HCT116 (cell line): ENCODE measurements at regions not wholly inside any gene's neighbourhood (a gene's known extent, or its start where the extent isn't known, plus 50 kb on each side); places are given as distances from the start of the nearest gene placed in this dataset.

Experiments used
- ATAC-seq: fragments of 200-7000 bp; cut with Tn5 transposase; 2 replicates; pipeline ENCODE4 v1.9.1; 2020; ENCODE audit warnings: mild to moderate bottlenecking, moderate library complexity
- BruUV-seq: library from RNA; stranded (reverse); fragments of 400-500 nt; replicated peaks from 2 replicates; lab custom pipeline; 2021; lab: Mats Ljungman, UMichigan
- CTCF ChIA-PET: fragments of 300-600 bp; sonication (Branson Sonifier 250); formaldehyde crosslinking; loops from one replicate; lab custom pipeline; 2021; ENCODE audit warnings: antibody characterized with exemption; lab: Charles Lee
- POLR2A ChIA-PET: fragments of 300-600, 350-600 bp; sonication (Branson Sonifier 250); formaldehyde crosslinking; loops from one replicate; lab custom pipeline; 2021; ENCODE audit warnings: antibody characterized with exemption; lab: Charles Lee
- RAD21 ChIA-PET, 2 experiments: fragments of 300-600 bp; sonication (Branson Sonifier 250); formaldehyde crosslinking; loops; one replicate each; lab custom pipeline; 2023; ENCODE audit warnings: low total read pairs in 2 of 2; ENCODE audit not compliant: uncharacterized antibody in 2 of 2, unreplicated experiment in 2 of 2, low non-redundant PET in 1 of 2; lab: Charles Lee
- DNase-seq: peaks from one replicate; pipeline ENCODE4 v3.0.0-alpha.2; 2010; ENCODE audit warnings: low read depth, low spot score
- H2AFZ ChIP-seq: fragments of 200-600 bp; shearing (Covaris generic), sonication (generic); 2 replicates; pipeline ENCODE4 v1.6.1; 2017; ENCODE audit warnings: low read depth, mixed run types, mixed read lengths, antibody characterized with exemption, low read length; ENCODE audit not compliant: poor library complexity, severe bottlenecking
- H3K27ac ChIP-seq: 2 replicates; pipeline ENCODE4 v1.5.1; 2012; ENCODE audit warnings: low read depth, low read length
- H3K27me3 ChIP-seq: fragments of 200-600 bp; sonication (generic); 2 replicates; pipeline ENCODE4 v1.6.1; 2016; ENCODE audit warnings: mixed run types, low read length, mixed read lengths; ENCODE audit not compliant: insufficient read depth
- H3K36me3 ChIP-seq, 2 experiments: fragments of 200-500 bp in 1 of 2; fragments of 200-600 bp in 1 of 2; sonication (Bioruptor generic) in 1 of 2; sonication (generic) in 1 of 2; 2 replicates each; pipeline versions ENCODE4 v1.5.1 to v1.6.1; 2014 to 2016; ENCODE audit warnings: low read length in 2 of 2, inconsistent platforms in 1 of 2, mixed read lengths in 1 of 2, mixed run types in 1 of 2; ENCODE audit not compliant: insufficient read depth in 2 of 2, control insufficient read depth in 1 of 2
- H3K4me1 ChIP-seq, 2 experiments: fragments of 200-600 bp in 1 of 2; sonication (generic) in 1 of 2; 2 replicates each; pipeline versions ENCODE4 v1.5.1 to v1.6.1; 2012 to 2017; ENCODE audit warnings: low read length in 2 of 2, inconsistent platforms in 1 of 2, mild to moderate bottlenecking in 1 of 2, mixed read lengths in 1 of 2, mixed run types in 1 of 2, moderate library complexity in 1 of 2; ENCODE audit not compliant: insufficient read depth in 2 of 2, control insufficient read depth in 1 of 2
- H3K4me2 ChIP-seq: fragments of 200-600 bp; sonication (generic); 2 replicates; pipeline ENCODE4 v1.6.1; 2017; ENCODE audit warnings: mixed run types, low read length, mixed read lengths
- H3K4me3 ChIP-seq, 2 experiments: fragments of 200-600 bp in 1 of 2; sonication (generic) in 1 of 2; replicated peaks in 1 of 2; 2 replicates each; pipeline ENCODE4 v1.5.1; 2011 to 2016; ENCODE audit warnings: low read length in 2 of 2, control low read depth in 1 of 2, low read depth in 1 of 2, mild to moderate bottlenecking in 1 of 2, mixed read lengths in 1 of 2, mixed run types in 1 of 2
- H3K79me2 ChIP-seq: fragments of 200-600 bp; sonication (generic); 2 replicates; pipeline ENCODE4 v1.6.1; 2017; ENCODE audit warnings: mild to moderate bottlenecking, mixed run types, low read length, moderate library complexity, mixed read lengths; ENCODE audit not compliant: insufficient read depth
- H3K9ac ChIP-seq: fragments of 200-600 bp; sonication (generic); 2 replicates; pipeline ENCODE4 v1.6.1; 2016; ENCODE audit warnings: low read length, mixed read lengths
- H3K9me2 ChIP-seq: fragments of 200-600 bp; sonication (generic), shearing (Covaris generic); 2 replicates; pipeline ENCODE4 v1.6.1; 2017; ENCODE audit warnings: mixed run types, mild to moderate bottlenecking, moderate library complexity; ENCODE audit not compliant: insufficient read depth
- H3K9me3 ChIP-seq, 2 experiments: fragments of 200-500 bp in 1 of 2; fragments of 200-600 bp in 1 of 2; sonication (Bioruptor generic) in 1 of 2; sonication (generic) in 1 of 2; 2 replicates each; pipeline ENCODE4 v1.6.1; 2014 to 2017; ENCODE audit warnings: low read length in 2 of 2, mixed read lengths in 2 of 2, inconsistent platforms in 1 of 2, low read depth in 1 of 2, mild to moderate bottlenecking in 1 of 2, mixed run types in 1 of 2, moderate library complexity in 1 of 2; ENCODE audit not compliant: control insufficient read depth in 1 of 2, insufficient read depth in 1 of 2
- H4K20me1 ChIP-seq: fragments of 200-600 bp; sonication (generic), shearing (Covaris generic); 2 replicates; pipeline ENCODE4 v1.6.1; 2017; ENCODE audit warnings: mixed run types, mild to moderate bottlenecking, moderate library complexity; ENCODE audit not compliant: insufficient read depth
- CBX3 ChIP-seq: IDR thresholded peaks from 2 replicates; pipeline ENCODE4 v1.6.1; 2012; ENCODE audit warnings: low read depth
- CEBPB ChIP-seq: IDR thresholded peaks from 2 replicates; pipeline ENCODE4 v1.6.1; 2012; ENCODE audit warnings: low read depth
- EGR1 ChIP-seq: IDR thresholded peaks from 2 replicates; pipeline ENCODE4 v1.6.1; 2012; ENCODE audit warnings: low read depth
- ELF1 ChIP-seq: IDR thresholded peaks from 2 replicates; pipeline ENCODE4 v1.6.1; 2012; ENCODE audit warnings: low read depth, borderline replicate concordance
- FOSL1 ChIP-seq: IDR thresholded peaks from 2 replicates; pipeline ENCODE4 v1.6.1; 2012; ENCODE audit warnings: low read depth
- JUND ChIP-seq: IDR thresholded peaks from 2 replicates; pipeline ENCODE4 v1.6.1; 2012
- POLR2A ChIP-seq: IDR thresholded peaks from 2 replicates; pipeline ENCODE4 v1.7.0; 2011; ENCODE audit warnings: borderline replicate concordance; ENCODE audit not compliant: insufficient read depth, insufficient read length; ENCODE audit errors: extremely low read depth
- POLR2AphosphoS5 ChIP-seq: IDR thresholded peaks from 2 replicates; pipeline ENCODE4 v1.6.1; 2011; ENCODE audit warnings: mild to moderate bottlenecking, low read depth, low read length, moderate library complexity
- RAD21 ChIP-seq: IDR thresholded peaks from 2 replicates; pipeline ENCODE4 v1.6.1; 2012; ENCODE audit warnings: low read depth, mild to moderate bottlenecking
- SIN3A ChIP-seq: IDR thresholded peaks from 2 replicates; pipeline ENCODE4 v1.6.1; 2012; ENCODE audit warnings: low read depth
- SP1 ChIP-seq: IDR thresholded peaks from 2 replicates; pipeline ENCODE4 v1.6.1; 2012; ENCODE audit warnings: low read depth
- SRF ChIP-seq: IDR thresholded peaks from 2 replicates; pipeline ENCODE4 v1.6.1; 2012; ENCODE audit warnings: low read depth
- TCF7L2 ChIP-seq: IDR thresholded peaks from 2 replicates; pipeline ENCODE4 v1.7.0; 2011; ENCODE audit warnings: borderline replicate concordance, inconsistent platforms; ENCODE audit not compliant: insufficient read depth, insufficient read length; ENCODE audit errors: extremely low read depth
- YY1 ChIP-seq: IDR thresholded peaks from 2 replicates; pipeline ENCODE4 v1.6.1; 2011; ENCODE audit warnings: low read length, low read depth, moderate library complexity, mild to moderate bottlenecking; ENCODE audit not compliant: insufficient replicate concordance; ENCODE audit errors: extremely low read depth
- ZNF274 ChIP-seq: fragments of 200-500 bp; sonication (Bioruptor generic); IDR thresholded peaks from 2 replicates; pipeline ENCODE4 v1.6.1; 2014; ENCODE audit warnings: mild to moderate bottlenecking, low read depth, low read length, inconsistent platforms
- intact Hi-C: fragments of 100-400 bp; cut with micrococcal nuclease; formaldehyde crosslinking; loops from 2 replicates; pipeline ENCODE4 v1.10.0; 2022
- TF ChIP-seq, protein P1 (sequence below): IDR thresholded peaks from 2 replicates; pipeline ENCODE4 v1.6.1; 2012
- TF ChIP-seq, protein P2 (sequence below): IDR thresholded peaks from 2 replicates; pipeline ENCODE4 v1.6.1; 2012

DNA sequence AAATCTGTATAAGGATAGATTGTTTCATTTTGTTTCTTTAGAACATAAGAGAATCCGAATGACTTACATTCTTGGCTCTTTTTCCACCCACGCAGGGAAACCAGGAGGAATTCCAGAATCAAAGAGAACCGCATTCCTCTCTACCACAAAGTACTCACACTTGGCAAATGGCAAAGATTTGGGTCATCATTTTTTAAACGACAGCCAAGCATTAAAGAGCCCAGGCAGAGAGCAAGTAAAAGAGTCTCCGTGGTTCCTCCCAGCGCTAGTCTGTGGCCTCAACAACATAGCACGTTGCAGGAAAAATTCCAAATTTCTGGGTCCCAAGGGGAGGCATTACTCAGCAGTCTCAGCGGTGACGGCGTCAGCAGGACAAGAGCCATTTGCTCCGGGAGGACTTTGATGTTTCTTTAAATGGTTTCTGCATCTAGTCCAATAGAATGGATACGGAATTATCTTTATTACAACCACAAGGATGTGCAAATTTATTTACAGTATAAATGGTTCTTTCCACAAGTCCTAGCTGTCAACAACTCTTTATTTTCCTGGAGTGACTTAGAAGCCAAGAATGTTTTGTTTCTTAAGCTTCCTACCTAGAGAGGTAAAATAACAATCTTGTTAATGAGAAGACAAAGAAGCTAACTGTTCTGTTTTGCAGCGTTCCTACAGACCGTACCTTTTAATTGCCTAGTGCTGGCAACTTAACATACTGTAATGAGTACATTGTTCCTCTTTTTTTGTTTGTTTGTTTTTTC lies 232.5 kb downstream of the SKIDA1 start:
- DNase-seq, result peak; percentile 95
- H4K20me1 ChIP-seq, result no peaks in the 10 kb centered on the region
- no peaks in the 10 kb centered on the region for H3K27me3 ChIP-seq
- peak; percentile 91 for ATAC-seq
- no TSS peak for BruUV-seq
- ChIA-PET RAD21 (interaction anchor here in 1 of 2 experiments (1.0 kb wide), 1 partner anchor 50 kb away, joined by 3 read pairs; no protein-coding TSS in a partner anchor), POLR2A (no interaction called here), CTCF (interaction anchor here (1.4 kb wide), 1 partner anchor 14 kb away, joined by 3 read pairs; no protein-coding TSS in a partner anchor)
- peak overlapping the region; percentile 37 for H2AFZ ChIP-seq
- peaks cover 35 to 40% of the 10 kb centered on the region in 2 experiments for H3K4me1 ChIP-seq
- H3K27ac ChIP-seq, result peak overlapping the region; percentile 66
- no peaks in the 10 kb centered on the region for H3K9me3 ChIP-seq
- no peaks in the 10 kb centered on the region for H3K9me2 ChIP-seq
- H3K36me3 ChIP-seq, result no peaks in the 10 kb centered on the region
- H3K4me2 ChIP-seq, result peak overlapping the region; percentile 68
- H3K9ac ChIP-seq, result peak overlapping the region; percentile 19; the same call in 1 of the 2 replicates
- intact Hi-C loops, result loop anchor here (2.0 to 5.0 kb wide), 3 partner anchors 72 to 439 kb away; no protein-coding TSS in a partner anchor
- H3K79me2 ChIP-seq, result no peaks in the 10 kb centered on the region
- TF ChIP-seq CEBPB, result peak; percentile 66
- peak; percentile 26 for TF ChIP-seq YY1
- TF ChIP-seq, protein P1, sequence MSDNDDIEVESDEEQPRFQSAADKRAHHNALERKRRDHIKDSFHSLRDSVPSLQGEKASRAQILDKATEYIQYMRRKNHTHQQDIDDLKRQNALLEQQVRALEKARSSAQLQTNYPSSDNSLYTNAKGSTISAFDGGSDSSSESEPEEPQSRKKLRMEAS, result peak; percentile 80
- peak; percentile 99 for TF ChIP-seq EGR1
- peak; percentile 69 for TF ChIP-seq JUND
- TF ChIP-seq SP1, result peak; percentile 74
- no peak for TF ChIP-seq ELF1
- TF ChIP-seq ZNF274, result no peak
- TF ChIP-seq POLR2A, result no peak
- TF ChIP-seq TCF7L2, result peak; percentile 95
- TF ChIP-seq POLR2AphosphoS5, result peak; percentile 40; the same call in 1 of the 2 replicates
- peak; percentile 57; the same call in 1 of the 2 replicates for TF ChIP-seq CBX3
- TF ChIP-seq, protein P2, sequence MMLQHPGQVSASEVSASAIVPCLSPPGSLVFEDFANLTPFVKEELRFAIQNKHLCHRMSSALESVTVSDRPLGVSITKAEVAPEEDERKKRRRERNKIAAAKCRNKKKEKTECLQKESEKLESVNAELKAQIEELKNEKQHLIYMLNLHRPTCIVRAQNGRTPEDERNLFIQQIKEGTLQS, result no peak
- TF ChIP-seq SIN3A, result peak; percentile 82
- peak; percentile 29 for TF ChIP-seq RAD21
- TF ChIP-seq FOSL1, result peak; percentile 55
- peak; percentile 29; the same call in 1 of the 2 replicates for TF ChIP-seq SRF
- TF ChIP-seq, all 23 proteins: peak for 13
- peak overlapping the region; percentile 9 to 32 for H3K4me3 ChIP-seq
